DOHH2 (cell line): ENCODE measurements at regions not wholly inside any gene's neighbourhood (a gene's known extent, or its start where the extent isn't known, plus 50 kb on each side); places are given as distances from the start of the nearest gene placed in this dataset.

ENCODE experiments used
- H3F3A ChIP-seq: fragments of 200-600 bp; sonication (generic), shearing (Covaris generic); 2 replicates; pipeline ENCODE4 v1.6.0; 2016; ENCODE audit warnings: antibody characterized with exemption, mild to moderate bottlenecking; ENCODE audit not compliant: control insufficient read depth, insufficient read depth
- H3K27ac ChIP-seq: fragments of 200-600 bp; sonication (generic); 2 replicates; pipeline ENCODE4 v1.5.1; 2014; ENCODE audit warnings: low read depth, mild to moderate bottlenecking, low read length, moderate library complexity
- H3K27me3 ChIP-seq: fragments of 200-600 bp; sonication (generic); 2 replicates; pipeline ENCODE4 v1.6.1; 2014; ENCODE audit warnings: mild to moderate bottlenecking, low read length, mixed read lengths; ENCODE audit not compliant: control insufficient read depth
- H3K36me3 ChIP-seq: fragments of 200-600 bp; sonication (generic); 2 replicates; pipeline ENCODE4 v1.6.1; 2014; ENCODE audit warnings: mild to moderate bottlenecking, low read length, moderate library complexity, mixed read lengths; ENCODE audit not compliant: control insufficient read depth
- H3K4me1 ChIP-seq: fragments of 200-600 bp; sonication (generic); 2 replicates; pipeline ENCODE4 v1.6.1; 2014; ENCODE audit warnings: mild to moderate bottlenecking, low read length, mixed read lengths; ENCODE audit not compliant: control insufficient read depth
- H3K4me2 ChIP-seq: fragments of 200-600 bp; sonication (generic); 2 replicates; pipeline ENCODE4 v1.6.0; 2014; ENCODE audit warnings: mild to moderate bottlenecking, low read length, moderate library complexity
- H3K4me3 ChIP-seq: fragments of 200-600 bp; sonication (generic); 2 replicates; pipeline ENCODE4 v1.5.1; 2014; ENCODE audit warnings: mild to moderate bottlenecking, low read length, mixed read lengths
- H3K79me2 ChIP-seq: fragments of 200-600 bp; sonication (generic); 2 replicates; pipeline ENCODE4 v1.6.1; 2014; ENCODE audit warnings: mild to moderate bottlenecking, low read length, mixed read lengths; ENCODE audit not compliant: control insufficient read depth
- H3K9me2 ChIP-seq: fragments of 200-600 bp; sonication (generic); replicated peaks from 2 replicates; pipeline ENCODE4 v1.6.1; 2014; ENCODE audit warnings: mild to moderate bottlenecking, low read length, mixed read lengths; ENCODE audit not compliant: control insufficient read depth
- H3K9me3 ChIP-seq: fragments of 200-600 bp; sonication (generic); 2 replicates; pipeline ENCODE4 v1.6.1; 2014; ENCODE audit warnings: antibody characterized with exemption, low read length, mixed read lengths; ENCODE audit not compliant: control insufficient read depth, insufficient read depth
- H4K20me1 ChIP-seq: fragments of 200-600 bp; sonication (generic); 2 replicates; pipeline ENCODE4 v1.6.0; 2014; ENCODE audit warnings: low read depth, mild to moderate bottlenecking, antibody characterized with exemption, low read length, moderate library complexity; ENCODE audit not compliant: control insufficient read depth, insufficient read depth
- CTCF ChIP-seq: fragments of 200-600 bp; sonication (generic); IDR thresholded peaks from one replicate; pipeline ENCODE4 v1.5.1; 2014; ENCODE audit warnings: antibody characterized with exemption, mild to moderate bottlenecking, low read depth, low read length; ENCODE audit not compliant: poor library complexity, severe bottlenecking
- EZH2phosphoT487 ChIP-seq: fragments of 200-600 bp; sonication (generic); IDR thresholded peaks from 2 replicates; pipeline ENCODE4 v1.6.1; 2017; ENCODE audit warnings: borderline replicate concordance, mild to moderate bottlenecking, antibody characterized with exemption, low read length, moderate library complexity, mixed read lengths

- no peaks in the 10 kb centered on the region for H3K9me2 ChIP-seq
- no peaks in the 10 kb centered on the region for H3K79me2 ChIP-seq
- TF ChIP-seq EZH2phosphoT487: no peak
- TF ChIP-seq CTCF: no peak
- no peaks in the 10 kb centered on the region for H3K27me3 ChIP-seq
- H4K20me1 ChIP-seq: no peaks in the 10 kb centered on the region
- H3K27ac ChIP-seq: no peak overlapping the region
- H3K4me2 ChIP-seq: no peak overlapping the region
- H3K9me3 ChIP-seq: no peaks in the 10 kb centered on the region
- no peaks in the 10 kb centered on the region for H3F3A ChIP-seq
- no peak overlapping the region for H3K4me3 ChIP-seq
- no peaks in the 10 kb centered on the region for H3K4me1 ChIP-seq
- H3K36me3 ChIP-seq: no peaks in the 10 kb centered on the region
Observed at GRCh38 chrX:79281775-79282174, 85.4 kb downstream of the ITM2A start.

- Histone ChIP-seq H3K4me1 (peaks cover 10% of the 10 kb centered on the region; the same call in 1 of the 2 replicates), H3K9me3 (no peaks in the 10 kb centered on the region), H3F3A (no peaks in the 10 kb centered on the region), H3K27ac (no peak overlapping the region), H3K9me2 (no peaks in the 10 kb centered on the region), H4K20me1 (no peaks in the 10 kb centered on the region), H3K27me3 (no peaks in the 10 kb centered on the region), H3K4me2 (no peak overlapping the region), H3K79me2 (no peaks in the 10 kb centered on the region), H3K36me3 (no peaks in the 10 kb centered on the region), H3K4me3 (no peak overlapping the region)
- no peak for TF ChIP-seq EZH2phosphoT487
- peak; percentile 59 for TF ChIP-seq CTCF
Observed at GRCh38 chrX:79270401-79270800, 96.7 kb downstream of the ITM2A start.

- H3K79me2 ChIP-seq: no peaks in the 10 kb centered on the region
- no peaks in the 10 kb centered on the region for H3K27me3 ChIP-seq
- no peaks in the 10 kb centered on the region for H3K9me2 ChIP-seq
- H3K36me3 ChIP-seq: no peaks in the 10 kb centered on the region
- H3K4me2 ChIP-seq: no peak overlapping the region
- H3K9me3 ChIP-seq: no peaks in the 10 kb centered on the region
- H4K20me1 ChIP-seq: no peaks in the 10 kb centered on the region
- H3K4me3 ChIP-seq: no peak overlapping the region
- TF ChIP-seq CTCF: no peak
- no peak for TF ChIP-seq EZH2phosphoT487
- H3F3A ChIP-seq: no peaks in the 10 kb centered on the region
- no peak overlapping the region for H3K27ac ChIP-seq
- peaks cover 10% of the 10 kb centered on the region; the same call in 1 of the 2 replicates for H3K4me1 ChIP-seq
Observed at GRCh38 chrX:79268788-79269187, 98.3 kb downstream of the ITM2A start.

- TF ChIP-seq CTCF: no peak
- TF ChIP-seq EZH2phosphoT487: no peak
- Histone ChIP-seq H3K27ac (no peak overlapping the region), H3K36me3 (no peaks in the 10 kb centered on the region)
Observed at GRCh38 chrX:79266702-79267101, 100.4 kb downstream of the ITM2A start.

More at GRCh38 chrX:79266702-79267101, 100.4 kb downstream of the ITM2A start:
- H3F3A ChIP-seq: no peaks in the 10 kb centered on the region
- H3K4me3 ChIP-seq: no peak overlapping the region
- H3K4me1 ChIP-seq: peaks cover 10% of the 10 kb centered on the region; the same call in 1 of the 2 replicates
- no peaks in the 10 kb centered on the region for H3K9me3 ChIP-seq
- no peaks in the 10 kb centered on the region for H3K27me3 ChIP-seq
- no peaks in the 10 kb centered on the region for H3K9me2 ChIP-seq
- H3K4me2 ChIP-seq: no peak overlapping the region
- no peaks in the 10 kb centered on the region for H3K79me2 ChIP-seq
- H4K20me1 ChIP-seq: no peaks in the 10 kb centered on the region
